ENCODE measurements at regions not wholly inside any gene's neighbourhood (a gene's known extent, or its start where the extent isn't known, plus 50 kb on each side); places are given as distances from the start of the nearest gene placed in this dataset.

GRCh38 chr10:131420867-131421266 is 109.3 kb upstream of the TCERG1L start:
- TF ChIP-seq CTCF (IDR thresholded peaks at IDR 0.05; ENCODE audit: insufficient read depth, low read length, poor library complexity, severe bottlenecking), result no peak
- Histone ChIP-seq H3K4me3 (replicated peaks; ENCODE audit: low read depth, low read length) (no peak overlapping the region), H3K27me3 (replicated peaks; ENCODE audit: control insufficient read depth, insufficient read depth, low read length) (no peaks in the 10 kb centered on the region), H3K36me3 (ENCODE audit: control insufficient read depth, insufficient read depth, low read length) (no peaks in the 10 kb centered on the region)
- DNase-seq (ENCODE audit: extremely low read depth, insufficient read length), result no peak

- TF ChIP-seq CTCF (IDR thresholded peaks at IDR 0.05; ENCODE audit: insufficient read depth, low read length, poor library complexity, severe bottlenecking), result no peak
Measured at GRCh38 chr10:131421381-131421780, 109.9 kb upstream of the TCERG1L start.

GRCh38 chr10:131422731-131423130 is 111.2 kb upstream of the TCERG1L start:
- DNase-seq (ENCODE audit: extremely low read depth, insufficient read length), result no peak
- Histone ChIP-seq H3K27me3 (replicated peaks; ENCODE audit: control insufficient read depth, insufficient read depth, low read length) (no peaks in the 10 kb centered on the region), H3K4me3 (replicated peaks; ENCODE audit: low read depth, low read length) (no peak overlapping the region), H3K36me3 (ENCODE audit: control insufficient read depth, insufficient read depth, low read length) (no peaks in the 10 kb centered on the region)
- TF ChIP-seq CTCF (IDR thresholded peaks at IDR 0.05; ENCODE audit: insufficient read depth, low read length, poor library complexity, severe bottlenecking), result no peak

More at GRCh38 chr10:131421381-131421780, 109.9 kb upstream of the TCERG1L start:
- Histone ChIP-seq H3K4me3 (replicated peaks; ENCODE audit: low read depth, low read length) (no peak overlapping the region), H3K27me3 (replicated peaks; ENCODE audit: control insufficient read depth, insufficient read depth, low read length) (no peaks in the 10 kb centered on the region), H3K36me3 (ENCODE audit: control insufficient read depth, insufficient read depth, low read length) (no peaks in the 10 kb centered on the region)
- no peak for DNase-seq (ENCODE audit: extremely low read depth, insufficient read length)

GRCh38 chr10:131424053-131424452 is 112.5 kb upstream of the TCERG1L start:
- no peaks in the 10 kb centered on the region for H3K36me3 ChIP-seq (ENCODE audit: control insufficient read depth, insufficient read depth, low read length)
- no peak for TF ChIP-seq CTCF (IDR thresholded peaks at IDR 0.05; ENCODE audit: insufficient read depth, low read length, poor library complexity, severe bottlenecking)
- H3K4me3 ChIP-seq (replicated peaks; ENCODE audit: low read depth, low read length), result no peak overlapping the region
- no peaks in the 10 kb centered on the region for H3K27me3 ChIP-seq (replicated peaks; ENCODE audit: control insufficient read depth, insufficient read depth, low read length)
- DNase-seq (ENCODE audit: extremely low read depth, insufficient read length), result no peak

GRCh38 chr10:131424836-131425491 is 113.4 kb upstream of the TCERG1L start:
- DNase-seq (ENCODE audit: extremely low read depth, insufficient read length), result no peak
- no peak for TF ChIP-seq CTCF (IDR thresholded peaks at IDR 0.05; ENCODE audit: insufficient read depth, low read length, poor library complexity, severe bottlenecking)
- no peaks in the 10 kb centered on the region for H3K27me3 ChIP-seq (replicated peaks; ENCODE audit: control insufficient read depth, insufficient read depth, low read length)
- H3K4me3 ChIP-seq (replicated peaks; ENCODE audit: low read depth, low read length), result no peak overlapping the region
- no peaks in the 10 kb centered on the region for H3K36me3 ChIP-seq (ENCODE audit: control insufficient read depth, insufficient read depth, low read length)

Measured in GM06990 (cell line).